Endodermal cell (in vitro differentiated cells): ENCODE measurements at regions not wholly inside any gene's neighbourhood (a gene's known extent, or its start where the extent isn't known, plus 50 kb on each side); places are given as distances from the start of the nearest gene placed in this dataset.

Source experiments
- DNase-seq: peaks from one replicate; pipeline ENCODE4 v3.0.0-alpha.2; 2017
- H3K27ac ChIP-seq: 2 replicates; pipeline ENCODE4 v1.5.1; 2013; ENCODE audit warnings: mild to moderate bottlenecking, low read depth, low read length, moderate library complexity
- H3K27me3 ChIP-seq: 2 replicates; pipeline ENCODE4 v1.6.1; 2013; ENCODE audit warnings: mild to moderate bottlenecking, low read length, moderate library complexity; ENCODE audit not compliant: insufficient read depth, control insufficient read depth, poor library complexity, severe bottlenecking
- H3K36me3 ChIP-seq: 2 replicates; pipeline ENCODE4 v1.7.0; 2013; ENCODE audit warnings: mild to moderate bottlenecking, low read length, moderate library complexity; ENCODE audit not compliant: control insufficient read depth, insufficient read depth
- H3K4me1 ChIP-seq: one replicate; pipeline ENCODE4 v1.7.0; 2013; ENCODE audit warnings: low read length; ENCODE audit not compliant: control insufficient read depth, insufficient read depth
- H3K4me3 ChIP-seq: 2 replicates; pipeline ENCODE4 v1.5.1; 2013; ENCODE audit warnings: mild to moderate bottlenecking, low read length, moderate library complexity
- H3K9ac ChIP-seq: 2 replicates; pipeline ENCODE4 v1.6.1; 2013; ENCODE audit warnings: mild to moderate bottlenecking, low read length, moderate library complexity; ENCODE audit not compliant: poor library complexity, severe bottlenecking; ENCODE audit errors: extremely low read depth
- H3K9me3 ChIP-seq: 2 replicates; pipeline ENCODE4 v1.6.1; 2013; ENCODE audit warnings: mild to moderate bottlenecking, low read length, moderate library complexity; ENCODE audit not compliant: control insufficient read depth
- H3K27ac Mint-ChIP-seq: 2 replicates; pipeline ENCODE4 v1.8.0; 2020; ENCODE audit warnings: mixed read lengths
- H3K27me3 Mint-ChIP-seq: 2 replicates; pipeline ENCODE4 v1.8.0; 2021; ENCODE audit warnings: mild to moderate bottlenecking, mixed read lengths; ENCODE audit not compliant: insufficient read depth
- H3K36me3 Mint-ChIP-seq: 2 replicates; pipeline ENCODE4 v1.8.0; 2020; ENCODE audit warnings: low read depth, mixed read lengths
- H3K4me1 Mint-ChIP-seq: 2 replicates; pipeline ENCODE4 v1.8.0; 2020; ENCODE audit warnings: mixed read lengths
- H3K4me3 Mint-ChIP-seq: 2 replicates; pipeline ENCODE4 v1.8.0; 2020; ENCODE audit warnings: mild to moderate bottlenecking, moderate library complexity, mixed read lengths
- H3K9me3 Mint-ChIP-seq: 2 replicates; pipeline ENCODE4 v1.8.0; 2020; ENCODE audit warnings: mild to moderate bottlenecking, mixed read lengths
- CTCF ChIP-seq: fragments of 200-600 bp; sonication (generic); conservative IDR thresholded peaks from 2 replicates; pipeline ENCODE4 v1.5.0; 2021; ENCODE audit warnings: antibody characterized with exemption, mild to moderate bottlenecking
- WGBS, 2 experiments: methylation state at CpG; one replicate each; pipeline versions ENCODE4 v1.1.5 to v1.1.7; 2013; ENCODE audit warnings: missing lambda C conversion rate in 2 of 2, mixed read lengths in 1 of 2; ENCODE audit not compliant: insufficient coverage in 1 of 2, insufficient read length in 1 of 2; 5-methylcytosine and 5-hydroxymethylcytosine counted together

GRCh38 chr19:28985201-28985600 is 227.8 kb downstream of the UQCRFS1 start:
- Histone ChIP-seq H3K4me3 (no peak overlapping the region), H3K9me3 (no peaks in the 10 kb centered on the region), H3K27me3 (no peaks in the 10 kb centered on the region), H3K27ac (no peak overlapping the region), H3K4me1 (no peaks in the 10 kb centered on the region), H3K9ac (no peak overlapping the region), H3K36me3 (no peaks in the 10 kb centered on the region)
- 91 to 95% methylated on average over 8 of the region's 8 CpGs for WGBS, 2 experiments
- Mint-ChIP-seq H3K4me1 (peaks cover 13% of the 10 kb centered on the region), H3K9me3 (no peaks in the 10 kb centered on the region), H3K27me3 (peaks cover 7% of the 10 kb centered on the region), H3K36me3 (no peaks in the 10 kb centered on the region), H3K27ac (no peak overlapping the region), H3K4me3 (no peak overlapping the region)
- DNase-seq: peak; percentile 29
- TF ChIP-seq CTCF: no peak

GRCh38 chr19:28984315-28984714 is 228.6 kb downstream of the UQCRFS1 start:
- H3K4me1 ChIP-seq: no peaks in the 10 kb centered on the region
- no peak overlapping the region for H3K4me3 Mint-ChIP-seq
- no peaks in the 10 kb centered on the region for H3K36me3 ChIP-seq
- H3K4me1 Mint-ChIP-seq: peaks cover 12% of the 10 kb centered on the region
- H3K27ac Mint-ChIP-seq: no peak overlapping the region
- no peaks in the 10 kb centered on the region for H3K9me3 ChIP-seq
- peaks cover 7% of the 10 kb centered on the region for H3K27me3 Mint-ChIP-seq
- no peak overlapping the region for H3K27ac ChIP-seq
- no peaks in the 10 kb centered on the region for H3K36me3 Mint-ChIP-seq
- TF ChIP-seq CTCF: no peak
- no peak overlapping the region for H3K4me3 ChIP-seq
- WGBS, 2 experiments: 96 to 100% methylated on average over 3 of the region's 4 CpGs
- peak; percentile 1 for DNase-seq
- no peaks in the 10 kb centered on the region for H3K27me3 ChIP-seq
- H3K9ac ChIP-seq: no peak overlapping the region
- H3K9me3 Mint-ChIP-seq: no peaks in the 10 kb centered on the region

GRCh38 chr19:28983430-28983829 is 229.5 kb downstream of the UQCRFS1 start:
- H3K27ac ChIP-seq: no peak overlapping the region
- Mint-ChIP-seq H3K27me3 (peaks cover 7% of the 10 kb centered on the region), H3K9me3 (no peaks in the 10 kb centered on the region), H3K4me1 (peaks cover 8% of the 10 kb centered on the region), H3K36me3 (no peaks in the 10 kb centered on the region), H3K27ac (no peak overlapping the region), H3K4me3 (no peak overlapping the region)
- no peak overlapping the region for H3K4me3 ChIP-seq
- H3K36me3 ChIP-seq: no peaks in the 10 kb centered on the region
- H3K4me1 ChIP-seq: no peaks in the 10 kb centered on the region
- H3K9me3 ChIP-seq: no peaks in the 10 kb centered on the region
- DNase-seq: no peak
- WGBS, 2 experiments: 90 to 100% methylated on average over 3 to 6 of the region's 6 CpGs
- no peak for TF ChIP-seq CTCF
- H3K27me3 ChIP-seq: no peaks in the 10 kb centered on the region
- no peak overlapping the region for H3K9ac ChIP-seq
